Upper lobe of right lung (tissue), 1 donor: ENCODE measurements at regions not wholly inside any gene's neighbourhood (a gene's known extent, or its start where the extent isn't known, plus 50 kb on each side); places are given as distances from the start of the nearest gene placed in this dataset.

Experiments used
- ATAC-seq: fragments of 200-7000 bp; cut with Tn5 transposase; one replicate; pipeline ENCODE4 v1.9.1; 2020; ENCODE audit warnings: mild to moderate bottlenecking, moderate library complexity
- DNase-seq: peaks from one replicate; pipeline ENCODE4 v3.0.0-alpha.2; 2020
- H3K27ac ChIP-seq: fragments of 200-600 bp; one replicate; pipeline ENCODE4 v1.8.0; 2022
- H3K27me3 ChIP-seq: fragments of 200-600 bp; one replicate; pipeline ENCODE4 v1.8.0; 2022; ENCODE audit warnings: mild to moderate bottlenecking
- H3K36me3 ChIP-seq: fragments of 200-600 bp; one replicate; pipeline ENCODE4 v1.8.0; 2022
- H3K4me1 ChIP-seq: fragments of 200-600 bp; one replicate; pipeline ENCODE4 v1.8.0; 2022
- H3K4me3 ChIP-seq: fragments of 200-600 bp; one replicate; pipeline ENCODE4 v1.8.0; 2022; ENCODE audit warnings: mild to moderate bottlenecking
- H3K9me3 ChIP-seq: fragments of 200-600 bp; one replicate; pipeline ENCODE4 v1.8.0; 2022
- CTCF ChIP-seq: fragments of 200-600 bp; IDR thresholded peaks from one replicate; pipeline ENCODE4 v1.8.0; 2022; ENCODE audit warnings: antibody characterized with exemption
- intact Hi-C: fragments of 100-400 bp; cut with DNase I; formaldehyde crosslinking; loops from one replicate; pipeline ENCODE4 v1.11.0; 2022
- donor health status: DM: no; HTN: yes; CAD: no; lungs with severe emphysema.

DNA sequence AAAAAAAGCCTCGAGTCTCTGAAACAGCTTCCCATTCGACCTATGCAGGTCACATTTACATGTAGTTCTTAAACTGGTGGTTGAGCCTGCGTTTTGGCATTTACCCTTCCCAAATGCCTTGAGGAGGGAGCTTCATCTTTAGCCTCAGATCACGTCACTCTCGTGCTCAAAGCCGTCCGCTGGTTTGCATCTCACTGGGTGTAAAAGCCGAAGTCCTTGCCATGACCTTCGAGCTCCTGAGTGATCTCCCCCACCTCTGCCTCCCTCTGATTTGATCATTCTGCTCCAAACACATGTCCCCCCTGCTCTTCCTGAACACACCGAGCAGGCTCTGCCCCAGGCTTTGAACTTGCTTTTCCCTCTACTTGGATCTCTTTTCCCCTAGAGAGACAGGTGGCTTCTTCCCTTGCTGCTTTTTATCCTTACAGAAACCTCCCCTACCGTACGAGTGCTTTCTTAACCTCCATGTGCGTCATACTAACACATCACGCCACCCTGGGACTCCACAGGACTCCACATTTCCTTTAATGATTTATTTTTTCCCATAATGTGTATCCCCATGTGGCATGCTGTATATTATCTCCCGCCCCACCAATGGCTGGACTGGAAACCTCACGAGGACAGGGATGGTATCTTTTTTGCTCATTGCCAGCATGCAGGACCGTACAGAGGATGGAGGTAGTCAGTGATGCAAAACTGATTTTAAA is 610.7 kb downstream of the VRK1 start:
- Histone ChIP-seq H3K4me1 (no peaks in the 10 kb centered on the region), H3K4me3 (no peak overlapping the region), H3K27ac (no peak overlapping the region), H3K36me3 (no peaks in the 10 kb centered on the region), H3K9me3 (no peaks in the 10 kb centered on the region), H3K27me3 (peaks cover 46% of the 10 kb centered on the region)
- TF ChIP-seq CTCF = no peak
- no peak for DNase-seq
- no peak for ATAC-seq
- intact Hi-C loops = no loop called here

GRCh38 chr14:97408503-97408902 is 611.3 kb downstream of the VRK1 start:
- no peak for DNase-seq
- no peak for TF ChIP-seq CTCF
- intact Hi-C loops = no loop called here
- H3K4me3 ChIP-seq = no peak overlapping the region
- ATAC-seq = no peak
- peaks cover 53% of the 10 kb centered on the region for H3K27me3 ChIP-seq
- H3K9me3 ChIP-seq = no peaks in the 10 kb centered on the region
- H3K27ac ChIP-seq = no peak overlapping the region
- H3K36me3 ChIP-seq = no peaks in the 10 kb centered on the region
- no peaks in the 10 kb centered on the region for H3K4me1 ChIP-seq

- intact Hi-C loops = no loop called here
- Histone ChIP-seq H3K4me1 (no peaks in the 10 kb centered on the region), H3K4me3 (no peak overlapping the region), H3K9me3 (no peaks in the 10 kb centered on the region), H3K27me3 (peaks cover 60% of the 10 kb centered on the region), H3K36me3 (no peaks in the 10 kb centered on the region), H3K27ac (no peak overlapping the region)
- DNase-seq (no peak), ATAC-seq (no peak)
- TF ChIP-seq CTCF = no peak
These were observed 612.0 kb downstream of the VRK1 start for GRCh38 chr14:97408937-97409815.

DNA sequence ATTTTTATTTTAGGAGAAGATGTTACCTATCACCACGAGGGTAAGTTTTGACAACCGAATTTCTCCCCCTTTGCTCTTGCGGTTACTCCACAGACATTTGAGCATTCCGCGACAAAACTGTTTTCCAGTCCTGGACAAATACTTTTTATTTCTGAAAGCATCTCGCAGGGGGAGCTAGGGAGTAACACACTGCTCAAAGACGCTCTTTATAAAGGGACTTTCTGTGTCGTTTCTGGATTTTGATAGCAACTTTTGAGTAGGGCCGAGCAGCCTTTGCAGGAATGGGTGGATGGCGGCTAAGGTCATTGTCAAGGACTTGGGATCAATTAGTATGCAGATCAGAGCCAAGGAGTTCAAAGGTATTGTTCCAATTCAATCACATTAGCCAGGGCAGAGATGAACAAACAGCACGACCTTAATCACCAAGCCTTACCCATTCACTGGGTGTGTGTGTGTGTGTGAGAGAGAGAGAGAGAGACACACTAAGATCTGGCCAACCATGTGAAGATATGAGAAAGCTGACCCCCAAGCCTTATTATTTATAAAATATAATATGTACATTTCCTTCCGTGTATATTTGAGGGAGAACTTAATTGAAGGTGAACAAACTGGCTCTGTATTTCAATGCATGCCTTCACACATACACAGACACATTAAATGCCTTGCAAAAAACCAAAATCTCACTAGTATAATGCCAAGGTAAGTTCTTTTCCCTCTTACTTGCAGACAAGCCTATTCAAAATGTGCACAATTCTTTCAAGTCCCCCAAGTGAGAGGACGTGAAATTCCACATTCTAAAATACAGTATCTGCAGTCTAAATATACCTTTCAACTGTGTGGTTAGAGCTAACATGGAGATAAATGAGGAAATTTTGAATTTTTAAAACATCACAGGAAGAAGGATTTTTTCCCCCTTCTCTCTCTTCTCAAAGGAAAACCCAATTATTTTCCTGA is 613.8 kb downstream of the VRK1 start:
- Histone ChIP-seq H3K27ac (no peak overlapping the region), H3K4me1 (no peaks in the 10 kb centered on the region), H3K36me3 (no peaks in the 10 kb centered on the region), H3K9me3 (no peaks in the 10 kb centered on the region), H3K4me3 (no peak overlapping the region), H3K27me3 (peaks cover 76% of the 10 kb centered on the region)
- intact Hi-C loops = no loop called here
- no peak for ATAC-seq
- DNase-seq = no peak
- no peak for TF ChIP-seq CTCF

- H3K4me1 ChIP-seq = no peaks in the 10 kb centered on the region
- intact Hi-C loops = no loop called here
- DNase-seq (no peak), ATAC-seq (no peak)
- H3K36me3 ChIP-seq = no peaks in the 10 kb centered on the region
- TF ChIP-seq CTCF = no peak
- no peaks in the 10 kb centered on the region for H3K9me3 ChIP-seq
- H3K27ac ChIP-seq = no peak overlapping the region
- peaks cover 73% of the 10 kb centered on the region for H3K27me3 ChIP-seq
- H3K4me3 ChIP-seq = no peak overlapping the region
These were observed 614.9 kb downstream of the VRK1 start for GRCh38 chr14:97411938-97412612.
